GM21737 (cell line): ENCODE measurements at regions not wholly inside any gene's neighbourhood (a gene's known extent, or its start where the extent isn't known, plus 50 kb on each side); places are given as distances from the start of the nearest gene placed in this dataset.

Experiments
- ATAC-seq: cut with Tn5 transposase; IDR thresholded peaks from one replicate; pipeline ENCODE4 v1.9.1; 2021; ENCODE audit warnings: mild to moderate bottlenecking, moderate library complexity; ENCODE audit not compliant: unreplicated experiment

GRCh38 chr6:145323646-145324045, 411.7 kb downstream of the EPM2A start:
- ATAC-seq: no peak

- ATAC-seq: no peak
Measured at GRCh38 chr6:145327586-145327985, 407.7 kb downstream of the EPM2A start.

GRCh38 chr6:145329257-145329656, 406.1 kb downstream of the EPM2A start:
- ATAC-seq: no peak

- ATAC-seq: no peak
Measured at GRCh38 chr6:145331066-145331465, 404.3 kb downstream of the EPM2A start.

- ATAC-seq: no peak
Measured at GRCh38 chr6:145332011-145332410, 403.3 kb downstream of the EPM2A start.

GRCh38 chr6:145336119-145336518, 399.2 kb downstream of the EPM2A start:
- ATAC-seq: no peak

- ATAC-seq: no peak
Measured at GRCh38 chr6:145339089-145339488, 396.2 kb downstream of the EPM2A start.

GRCh38 chr6:145340256-145340655, 395.1 kb downstream of the EPM2A start:
- ATAC-seq: no peak

- ATAC-seq: no peak
Measured at GRCh38 chr6:145345094-145345493, 390.2 kb downstream of the EPM2A start.

- no peak for ATAC-seq
Measured at GRCh38 chr6:145347216-145347615, 388.1 kb downstream of the EPM2A start.

GRCh38 chr6:145349950-145350510, 385.3 kb downstream of the EPM2A start:
- ATAC-seq: peak; percentile 65

GRCh38 chr6:145350928-145351327, 384.4 kb downstream of the EPM2A start:
- ATAC-seq: no peak

- ATAC-seq: no peak
Measured at GRCh38 chr6:145352382-145353080, 382.8 kb downstream of the EPM2A start.

GRCh38 chr6:145360865-145361264, 374.5 kb downstream of the EPM2A start:
- no peak for ATAC-seq

GRCh38 chr6:145367149-145367548, 368.2 kb downstream of the EPM2A start:
- ATAC-seq: no peak

GRCh38 chr6:145368075-145368474, 367.2 kb downstream of the EPM2A start:
- ATAC-seq: no peak

GRCh38 chr6:145370559-145370958, 364.8 kb downstream of the EPM2A start:
- no peak for ATAC-seq

- peak; percentile 97 for ATAC-seq
Measured at GRCh38 chr6:145372671-145373151, 362.6 kb downstream of the EPM2A start.

- no peak for ATAC-seq
Measured at GRCh38 chr6:145373826-145374225, 361.5 kb downstream of the EPM2A start.

GRCh38 chr6:145374570-145374969, 360.8 kb downstream of the EPM2A start:
- no peak for ATAC-seq

GRCh38 chr6:145375502-145375901, 359.8 kb downstream of the EPM2A start:
- no peak for ATAC-seq

GRCh38 chr6:145380186-145380585, 355.1 kb downstream of the EPM2A start:
- no peak for ATAC-seq

- no peak for ATAC-seq
Measured at GRCh38 chr6:145381941-145382340, 353.4 kb downstream of the EPM2A start.
